HG03159 (cell line): ENCODE measurements at regions not wholly inside any gene's neighbourhood (a gene's known extent, or its start where the extent isn't known, plus 50 kb on each side); places are given as distances from the start of the nearest gene placed in this dataset.

Experiments used
- ATAC-seq: cut with Tn5 transposase; IDR thresholded peaks from one replicate; pipeline ENCODE4 v1.9.1; 2021; ENCODE audit warnings: mild to moderate bottlenecking, moderate library complexity; ENCODE audit not compliant: unreplicated experiment

DNA sequence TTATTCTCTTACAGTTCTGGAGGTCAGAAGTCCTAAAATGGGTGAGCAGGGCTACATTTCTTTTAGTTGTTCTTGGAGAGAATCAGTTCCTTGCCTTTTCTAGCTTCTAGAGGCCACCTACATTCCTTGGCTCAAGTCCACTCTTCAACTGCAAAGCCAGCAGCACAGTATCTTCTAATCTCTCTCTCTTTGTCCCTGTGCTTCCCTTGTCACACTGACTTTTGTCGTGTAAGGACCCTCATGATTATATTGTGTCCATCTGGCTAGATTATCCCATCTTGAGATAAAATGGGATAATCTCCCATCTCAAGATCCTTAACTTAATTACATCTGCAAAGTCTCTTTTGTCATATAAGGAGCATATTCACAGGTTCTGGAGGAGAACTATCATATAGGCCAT is 359.0 kb downstream of the ADRA2A start:
- ATAC-seq = no peak

DNA sequence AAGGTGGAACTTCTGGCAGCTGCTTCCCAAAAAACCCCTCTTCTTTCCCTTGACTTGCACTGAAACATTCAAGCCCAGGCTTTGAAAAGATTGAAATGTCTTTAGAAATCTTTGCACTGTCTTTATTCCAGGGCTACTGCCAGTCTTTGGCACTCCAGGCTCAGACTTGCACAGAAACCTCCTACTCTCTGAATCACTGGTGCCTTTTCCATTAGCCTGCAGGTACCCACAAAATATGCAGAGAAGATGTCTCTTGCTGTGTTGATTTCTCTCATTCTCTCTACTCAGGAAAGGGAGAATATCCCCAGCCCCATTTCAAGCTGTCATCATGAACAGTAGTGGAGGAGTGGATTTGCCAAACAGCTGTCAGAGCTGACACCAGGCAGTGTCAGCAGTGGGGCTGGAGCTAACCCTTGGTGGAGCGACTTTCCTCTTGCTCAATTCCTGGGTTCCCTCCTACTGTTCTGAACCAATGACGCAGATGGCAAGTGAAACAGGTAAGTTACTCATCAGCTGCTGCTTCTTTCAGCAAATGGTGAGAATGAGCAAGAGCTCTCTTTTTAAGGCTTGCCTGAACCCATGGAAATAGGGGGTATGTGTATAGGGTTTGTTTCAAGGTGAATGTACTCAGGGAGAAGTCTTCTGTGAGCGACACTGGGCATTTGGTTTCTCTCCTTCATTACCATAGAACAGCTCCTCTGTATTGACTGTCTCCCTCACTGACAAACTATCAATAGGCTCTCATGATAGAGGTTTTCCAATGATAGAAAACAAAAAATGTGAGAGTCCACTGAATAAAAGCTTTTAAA is 362.4 kb downstream of the ADRA2A start:
- ATAC-seq = no peak

GRCh38 chr10:111440501-111440900 is 363.7 kb downstream of the ADRA2A start:
- no peak for ATAC-seq

- ATAC-seq = no peak
These were observed 368.8 kb downstream of the ADRA2A start for GRCh38 chr10:111445667-111446066.

DNA sequence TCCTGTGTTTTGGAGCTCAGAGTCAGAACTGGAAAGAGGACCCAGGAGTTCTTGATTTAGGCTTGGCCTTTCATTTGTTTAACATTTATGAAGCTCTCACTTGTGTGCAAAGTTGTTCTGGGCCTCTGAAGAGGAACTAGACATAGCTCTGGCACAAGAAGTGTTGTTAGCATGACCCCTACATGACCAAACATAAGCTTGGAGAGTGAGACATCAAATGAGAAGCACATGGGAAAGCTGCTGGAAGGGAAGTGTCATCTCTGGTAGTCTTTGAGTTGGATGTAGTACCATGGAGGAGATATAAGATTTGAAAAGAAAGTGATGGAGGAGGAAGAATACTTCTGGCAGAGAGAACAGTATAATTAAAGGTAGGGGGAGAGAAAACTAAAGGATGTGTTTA is 370.1 kb downstream of the ADRA2A start:
- ATAC-seq = no peak

DNA sequence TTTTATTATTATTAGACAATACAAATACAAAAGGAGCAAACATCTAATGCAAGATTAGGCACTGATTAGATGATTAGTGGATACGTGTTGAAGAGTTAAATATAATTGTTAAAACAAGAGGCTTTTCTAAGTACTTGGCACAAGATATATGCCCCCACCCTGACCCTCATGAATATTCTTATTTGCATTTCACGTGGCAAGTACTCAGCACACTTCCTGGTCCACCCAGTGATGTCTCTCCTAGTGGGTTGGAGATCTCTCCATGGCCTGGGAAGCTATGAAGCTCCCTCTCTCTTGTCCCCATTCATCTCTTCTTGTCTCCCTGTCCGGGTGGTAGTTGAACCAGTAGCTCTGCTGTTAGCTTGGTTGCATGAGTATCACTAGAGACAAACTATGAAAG is 375.3 kb downstream of the ADRA2A start:
- no peak for ATAC-seq

- no peak for ATAC-seq
These were observed 379.1 kb downstream of the ADRA2A start for GRCh38 chr10:111455776-111456426.

- no peak for ATAC-seq
These were observed 381.4 kb downstream of the ADRA2A start for GRCh38 chr10:111458256-111458655.

- ATAC-seq = no peak
These were observed 383.1 kb downstream of the ADRA2A start for GRCh38 chr10:111459967-111460366.

DNA sequence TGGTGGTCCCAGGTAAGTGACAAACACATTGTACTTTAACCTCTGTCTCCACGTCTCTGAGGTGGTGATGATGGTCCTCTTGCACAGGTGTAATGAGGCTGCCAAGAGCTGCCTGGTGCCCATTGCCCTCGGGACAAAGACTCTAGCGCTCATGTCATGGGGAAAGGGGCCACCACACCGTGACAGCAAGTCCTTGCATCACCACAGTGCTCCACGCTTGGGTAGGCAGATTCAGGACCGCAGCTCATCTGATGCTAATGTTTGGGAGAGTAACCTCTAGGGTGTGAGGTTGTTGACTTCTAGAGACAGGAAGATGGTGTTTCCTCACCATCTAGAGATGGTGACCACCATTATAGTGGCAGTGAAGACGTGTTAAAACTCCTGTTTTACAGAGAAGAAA is 395.6 kb downstream of the ADRA2A start:
- no peak for ATAC-seq

GRCh38 chr10:111473361-111473760 is 396.5 kb downstream of the ADRA2A start:
- no peak for ATAC-seq

DNA sequence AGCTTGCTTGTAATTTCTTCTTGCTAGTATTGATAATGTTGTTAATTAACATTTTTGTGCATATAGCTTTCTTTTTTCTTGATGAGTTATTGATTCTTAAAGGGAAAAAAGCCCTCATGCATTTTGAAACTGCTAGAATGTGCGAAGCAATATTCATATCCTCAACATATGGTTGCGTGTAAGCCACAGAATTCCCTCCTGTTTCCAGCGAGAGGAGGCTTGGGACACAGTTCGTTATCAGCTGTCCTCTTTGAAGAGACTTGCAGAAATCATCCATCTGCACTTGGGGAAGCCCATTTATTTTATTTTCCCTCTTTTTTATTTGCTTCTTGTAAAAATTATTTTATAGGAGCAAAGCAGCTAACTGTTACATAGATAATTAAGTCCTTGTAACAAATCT is 398.0 kb downstream of the ADRA2A start:
- ATAC-seq = no peak

DNA sequence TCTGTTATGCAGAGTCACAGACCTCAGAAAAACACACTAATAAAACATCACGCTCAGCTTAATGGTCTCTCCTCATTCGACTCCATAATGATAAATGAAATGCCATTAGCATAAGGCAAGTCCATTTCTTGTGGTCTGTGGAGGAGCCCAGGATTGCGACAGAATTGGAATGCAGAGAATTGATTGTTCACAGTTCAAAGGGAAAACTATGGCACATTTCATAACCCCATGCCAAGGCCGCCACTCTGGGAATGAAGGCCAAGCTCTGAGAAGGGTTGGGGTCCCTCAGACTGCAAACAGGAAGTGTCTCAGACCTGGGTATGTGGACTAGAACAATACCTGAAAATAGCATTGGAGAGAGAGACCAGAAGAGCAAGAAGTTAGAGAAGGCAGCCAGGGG is 398.9 kb downstream of the ADRA2A start:
- ATAC-seq = no peak

DNA sequence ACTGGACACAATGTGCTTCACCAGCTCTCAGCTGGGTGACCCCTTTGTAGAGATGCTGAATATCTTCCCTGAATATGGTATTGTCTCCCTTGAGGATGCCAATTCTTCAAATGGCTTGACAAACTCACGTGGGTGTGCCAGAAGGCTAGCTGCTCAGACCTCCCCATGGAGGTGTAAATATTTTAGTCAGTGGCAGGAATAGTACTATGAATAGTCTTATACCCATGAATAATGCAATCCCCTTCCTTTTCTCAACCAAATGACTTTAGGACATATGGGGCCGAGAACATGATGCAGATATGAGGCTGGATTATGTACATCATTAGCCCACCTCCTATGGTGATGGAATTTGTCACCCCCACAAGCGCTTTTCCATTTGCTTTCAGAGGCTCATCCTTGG is 401.8 kb downstream of the ADRA2A start:
- no peak for ATAC-seq

- ATAC-seq = no peak
These were observed 403.1 kb downstream of the ADRA2A start for GRCh38 chr10:111479966-111480365.

- no peak for ATAC-seq
These were observed 404.5 kb downstream of the ADRA2A start for GRCh38 chr10:111481261-111481826.

DNA sequence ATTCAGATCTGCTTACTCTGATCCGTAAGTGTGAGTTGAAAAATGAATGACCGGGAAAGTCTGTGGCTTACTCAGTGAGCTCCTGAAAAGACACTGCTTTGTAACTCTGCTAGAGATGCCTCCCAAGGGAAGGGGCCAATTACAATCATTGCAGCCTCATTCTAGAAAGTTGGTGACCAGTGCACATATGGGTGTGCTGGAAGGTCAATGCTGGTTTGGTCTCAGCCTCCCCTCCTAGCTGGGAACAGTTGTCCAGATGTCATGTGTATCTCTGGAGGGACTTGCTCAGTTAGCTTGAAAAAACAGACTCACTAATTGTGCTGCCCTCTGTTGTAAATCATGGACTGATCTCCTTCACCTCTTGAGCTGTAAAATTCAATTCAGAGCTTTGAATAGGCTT is 405.0 kb downstream of the ADRA2A start:
- ATAC-seq = no peak

- ATAC-seq = no peak
These were observed 405.9 kb downstream of the ADRA2A start for GRCh38 chr10:111482621-111483216.

DNA sequence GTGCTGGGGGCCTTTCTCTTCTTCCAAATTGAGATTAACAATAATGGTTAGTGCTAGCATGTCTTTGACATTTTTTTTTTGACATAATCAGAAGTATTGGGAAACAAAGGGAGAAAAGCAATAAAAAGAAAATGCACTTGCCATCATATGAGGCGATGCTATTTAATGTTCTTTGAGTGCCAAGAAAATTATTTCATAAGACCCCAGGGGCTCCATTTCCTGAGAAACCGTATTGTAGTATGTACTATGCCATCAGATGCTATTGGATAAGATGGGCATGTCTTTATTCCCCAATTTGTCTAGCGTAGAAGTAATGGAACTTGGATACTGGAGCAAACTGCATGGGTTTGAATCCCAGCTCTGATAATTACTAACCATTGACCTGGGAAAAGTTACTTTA is 408.9 kb downstream of the ADRA2A start:
- no peak for ATAC-seq

DNA sequence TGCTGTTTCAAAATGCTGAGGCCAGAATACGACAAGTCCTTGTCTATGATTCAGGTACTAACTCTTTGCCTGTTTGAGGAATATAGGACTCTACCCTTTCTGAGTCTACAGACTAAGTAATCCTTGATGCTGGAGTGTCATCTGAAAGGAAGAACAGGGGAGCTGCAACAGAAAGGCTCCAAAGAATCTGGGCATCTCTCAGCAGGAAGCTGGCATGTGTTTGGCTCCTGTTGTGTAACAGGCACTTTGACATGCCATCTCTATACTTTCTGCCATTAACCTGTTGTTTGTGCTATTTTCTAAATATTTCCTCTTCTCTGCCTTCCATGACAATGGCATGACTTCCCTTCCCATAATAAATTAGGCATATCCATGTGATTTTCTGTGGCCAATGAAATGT is 409.5 kb downstream of the ADRA2A start:
- no peak for ATAC-seq

- no peak for ATAC-seq
These were observed 411.8 kb downstream of the ADRA2A start for GRCh38 chr10:111488668-111489067.

- ATAC-seq = no peak
These were observed 414.3 kb downstream of the ADRA2A start for GRCh38 chr10:111491154-111491553.
